GM13976 (cell line): ENCODE measurements at regions not wholly inside any gene's neighbourhood (a gene's known extent, or its start where the extent isn't known, plus 50 kb on each side); places are given as distances from the start of the nearest gene placed in this dataset.

Experiments used
- DNase-seq: peaks from one replicate; pipeline ENCODE4 v3.0.0; 2012; ENCODE audit warnings: low spot score
- in situ Hi-C: fragments of 300-500 bp; cut with MboI; formaldehyde crosslinking; loops from one replicate; pipeline ENCODE4 v1.12.0; 2022; ENCODE audit warnings: low sequenced_read_pairs, mixed read lengths, inconsistent platforms; ENCODE audit not compliant: unreplicated experiment
- TF ChIP-seq, protein P1 (sequence below): IDR thresholded peaks from 2 replicates; pipeline ENCODE4 v1.5.1; 2012; ENCODE audit warnings: borderline replicate concordance, mild to moderate bottlenecking; ENCODE audit not compliant: insufficient read depth; ENCODE audit errors: extremely low read depth, missing control alignments, control extremely low read depth

DNA sequence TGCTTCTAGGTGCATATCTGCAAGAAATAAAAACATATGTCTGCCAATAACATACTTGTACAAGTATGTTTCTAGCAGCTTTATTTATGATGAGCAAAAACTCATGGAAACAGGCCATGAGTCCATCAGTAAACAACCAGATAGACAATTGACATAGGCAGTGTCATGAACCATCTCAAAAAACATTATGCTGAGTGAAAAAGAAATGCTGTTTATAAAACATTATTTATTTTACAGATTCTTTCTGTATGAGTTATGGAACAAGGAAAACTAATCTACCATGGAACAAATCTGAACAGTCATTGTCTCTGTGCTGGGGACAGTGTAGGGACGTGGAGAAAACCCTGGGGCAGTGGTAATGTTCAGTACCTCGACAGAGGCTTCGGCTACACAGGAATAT lies 283.9 kb downstream of the UQCRFS1 start:
- TF ChIP-seq, protein P1, sequence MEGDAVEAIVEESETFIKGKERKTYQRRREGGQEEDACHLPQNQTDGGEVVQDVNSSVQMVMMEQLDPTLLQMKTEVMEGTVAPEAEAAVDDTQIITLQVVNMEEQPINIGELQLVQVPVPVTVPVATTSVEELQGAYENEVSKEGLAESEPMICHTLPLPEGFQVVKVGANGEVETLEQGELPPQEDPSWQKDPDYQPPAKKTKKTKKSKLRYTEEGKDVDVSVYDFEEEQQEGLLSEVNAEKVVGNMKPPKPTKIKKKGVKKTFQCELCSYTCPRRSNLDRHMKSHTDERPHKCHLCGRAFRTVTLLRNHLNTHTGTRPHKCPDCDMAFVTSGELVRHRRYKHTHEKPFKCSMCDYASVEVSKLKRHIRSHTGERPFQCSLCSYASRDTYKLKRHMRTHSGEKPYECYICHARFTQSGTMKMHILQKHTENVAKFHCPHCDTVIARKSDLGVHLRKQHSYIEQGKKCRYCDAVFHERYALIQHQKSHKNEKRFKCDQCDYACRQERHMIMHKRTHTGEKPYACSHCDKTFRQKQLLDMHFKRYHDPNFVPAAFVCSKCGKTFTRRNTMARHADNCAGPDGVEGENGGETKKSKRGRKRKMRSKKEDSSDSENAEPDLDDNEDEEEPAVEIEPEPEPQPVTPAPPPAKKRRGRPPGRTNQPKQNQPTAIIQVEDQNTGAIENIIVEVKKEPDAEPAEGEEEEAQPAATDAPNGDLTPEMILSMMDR: no peak
- in situ Hi-C loops: no loop called here
- DNase-seq: no peak

DNA sequence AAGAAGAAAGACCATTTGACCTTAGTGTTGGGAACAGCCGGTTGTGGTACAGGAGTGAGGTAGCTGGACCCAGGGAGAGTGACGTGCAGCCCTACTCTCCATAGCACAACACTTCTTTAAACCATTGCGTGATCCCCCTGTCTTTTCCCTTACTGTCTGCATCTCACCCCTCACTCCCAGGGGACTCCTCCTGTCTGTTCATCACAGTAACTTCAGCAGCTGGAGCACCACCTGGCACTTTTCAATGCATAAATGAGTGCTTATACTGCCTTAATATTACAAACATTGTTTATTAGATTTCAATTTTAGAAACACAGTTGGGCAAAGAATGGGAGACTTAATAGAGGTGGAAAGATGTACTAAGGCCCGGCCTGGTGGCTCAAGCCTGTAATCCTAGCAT lies 285.5 kb downstream of the UQCRFS1 start:
- TF ChIP-seq, protein P1: no peak
- no peak for DNase-seq
- in situ Hi-C loops: no loop called here

DNA sequence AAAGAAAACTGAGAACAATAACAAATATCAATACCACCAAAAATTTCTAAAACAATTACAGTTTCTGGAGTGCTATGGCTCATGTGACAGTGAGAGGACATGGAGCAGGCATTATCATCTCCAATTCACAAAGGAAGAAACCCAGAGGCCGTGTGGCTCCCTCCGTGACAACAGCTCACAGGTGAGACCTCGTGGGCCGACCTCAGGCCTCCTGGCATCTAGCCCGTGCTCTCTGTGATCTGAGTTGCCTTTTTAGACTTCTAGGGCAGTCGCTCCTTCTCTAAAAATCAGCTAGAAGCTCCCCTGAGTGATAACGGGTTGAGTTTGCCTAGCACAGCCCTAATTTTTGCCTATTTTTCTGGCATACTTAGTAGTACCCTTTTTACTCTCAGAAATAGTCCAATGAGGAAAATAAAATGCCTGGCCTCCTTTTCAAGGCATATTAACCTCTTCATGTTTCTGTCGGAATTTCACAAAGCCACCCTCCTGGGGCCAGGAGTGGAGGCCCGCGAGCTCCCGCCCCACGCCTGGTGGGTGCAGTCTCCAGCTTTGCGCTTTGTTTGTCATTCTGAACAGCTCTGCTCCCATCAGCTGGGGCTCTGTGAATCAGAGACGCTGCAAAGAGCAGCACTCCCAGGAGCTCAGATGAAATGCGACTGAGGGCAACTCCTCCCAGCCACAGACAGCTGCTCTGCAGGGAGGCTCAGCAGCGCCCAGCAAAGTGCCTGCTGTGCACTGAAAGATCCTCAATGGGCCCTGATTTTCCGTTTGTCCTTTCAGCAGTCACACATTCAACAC lies 292.5 kb downstream of the UQCRFS1 start:
- in situ Hi-C loops: no loop called here
- no peak for DNase-seq

DNA sequence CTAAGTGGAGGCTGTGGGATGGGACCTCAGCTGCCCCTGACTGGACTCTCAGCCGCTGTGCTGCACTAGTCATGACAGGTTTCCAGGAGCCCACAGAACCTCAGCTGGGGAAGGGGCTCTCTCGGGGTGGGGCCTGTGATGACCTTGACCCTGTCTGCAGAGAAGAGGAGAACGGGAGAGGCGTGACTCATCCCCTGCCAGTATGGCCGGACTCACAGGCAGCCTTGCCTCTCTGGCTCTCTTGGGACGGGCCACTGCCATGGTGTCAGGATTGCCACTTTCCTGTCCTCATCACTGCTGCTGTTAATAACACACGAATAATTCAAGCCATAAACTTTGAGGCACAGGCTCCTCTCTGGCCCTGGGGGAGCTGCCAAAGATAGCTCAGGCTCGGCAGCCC lies 295.3 kb downstream of the UQCRFS1 start:
- TF ChIP-seq, protein P1: no peak
- in situ Hi-C loops: no loop called here
- no peak for DNase-seq

More for the DNA sequence above, 292.5 kb downstream of the UQCRFS1 start:
- TF ChIP-seq, protein P1: no peak

DNA sequence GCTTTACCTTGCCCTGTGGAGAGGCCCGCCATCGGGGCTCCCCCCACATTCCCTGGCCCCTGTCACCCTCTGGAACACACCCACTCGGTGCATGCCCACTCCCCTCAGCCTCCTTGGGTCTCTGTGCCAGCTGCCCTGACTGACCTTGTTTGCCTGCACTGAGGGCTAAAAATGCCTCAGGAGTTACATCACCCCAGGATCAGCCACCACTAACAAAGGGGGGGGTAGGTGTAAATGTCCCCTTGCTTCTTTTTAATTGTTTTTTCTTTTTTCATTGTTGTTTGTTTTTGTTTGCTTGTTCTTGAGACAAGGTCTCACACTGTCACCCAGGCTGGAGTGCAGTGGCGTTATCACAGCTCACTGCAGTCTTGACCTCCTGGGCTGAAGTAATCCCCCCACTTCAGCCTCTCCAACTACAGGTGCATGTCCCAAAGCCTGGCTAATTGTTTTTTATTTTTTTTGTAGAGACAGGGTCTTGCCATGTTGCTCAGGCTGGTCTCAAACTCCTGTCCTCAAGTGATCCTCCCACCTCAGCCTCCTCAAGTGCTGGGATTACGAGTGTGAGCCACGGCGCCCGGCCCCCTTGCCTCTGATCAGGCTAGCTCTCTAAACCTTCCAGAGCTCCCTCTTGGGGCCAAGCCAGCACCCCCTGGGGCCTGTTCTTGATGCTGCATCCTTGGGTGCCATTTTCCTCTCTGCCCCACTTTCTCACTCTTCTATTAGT lies 297.1 kb downstream of the UQCRFS1 start:
- DNase-seq: no peak
- TF ChIP-seq, protein P1: no peak
- in situ Hi-C loops: no loop called here

DNA sequence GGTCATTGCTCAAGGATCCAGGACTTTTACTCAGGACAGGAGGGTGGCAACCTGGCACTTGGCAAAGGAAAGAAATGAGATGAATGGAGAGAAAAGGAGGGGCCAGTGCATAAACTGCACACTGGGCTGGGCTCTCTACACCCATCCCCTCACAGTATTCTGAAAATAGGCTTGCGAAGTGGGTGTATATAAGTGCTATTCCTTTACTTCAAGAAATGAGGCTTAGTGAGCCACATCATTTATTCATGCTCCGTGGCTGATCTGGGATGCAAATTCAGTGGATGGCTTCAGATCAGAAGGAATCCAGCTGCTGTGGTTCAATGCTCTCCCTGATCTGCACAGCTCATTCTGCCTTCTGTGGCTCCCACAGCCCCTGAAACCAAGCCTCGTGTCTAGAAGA lies 297.7 kb downstream of the UQCRFS1 start:
- in situ Hi-C loops: no loop called here
- DNase-seq: no peak
- TF ChIP-seq, protein P1: no peak
